ENCODE measurements at regions not wholly inside any gene's neighbourhood (a gene's known extent, or its start where the extent isn't known, plus 50 kb on each side); places are given as distances from the start of the nearest gene placed in this dataset.

DNA sequence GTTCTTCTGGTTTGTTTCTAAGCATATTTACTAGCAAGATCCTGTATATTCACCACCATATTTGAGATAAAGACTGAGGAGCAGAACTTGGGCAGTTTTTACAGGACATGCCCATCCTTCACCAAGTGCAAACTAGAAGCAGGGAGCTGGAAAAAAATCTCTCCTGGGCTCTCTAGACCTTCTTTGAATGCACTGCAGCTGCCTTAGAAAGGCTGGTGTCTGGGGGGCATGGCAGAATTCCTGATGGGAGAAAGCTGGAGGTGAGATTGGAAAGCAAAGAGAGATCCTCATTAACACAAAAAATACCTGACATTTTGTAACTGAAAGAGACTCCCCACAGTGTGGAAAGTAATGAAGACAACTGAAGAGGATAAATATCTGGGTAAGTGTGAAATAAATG lies 1612.1 kb downstream of the OLFM4 start:
- TF ChIP-seq CTCF (IDR thresholded peaks at IDR 0.05; ENCODE audit: poor library complexity, severe bottlenecking) = no peak
- TF ChIP-seq RAD21 (conservative IDR thresholded peaks at IDR 0.05) = no peak
- TF ChIP-seq EZH2 (IDR thresholded peaks at IDR 0.05; ENCODE audit: borderline replicate concordance, insufficient read depth, low read length, poor library complexity, severe bottlenecking) = no peak
- TF ChIP-seq POLR2AphosphoS5 (IDR thresholded peaks at IDR 0.05) = no peak
- no peak for TF ChIP-seq REST (IDR thresholded peaks at IDR 0.05; ENCODE audit: borderline replicate concordance)
- TF ChIP-seq TAF1 (IDR thresholded peaks at IDR 0.05; ENCODE audit: low read depth) = no peak
